Suprapubic skin (tissue), 4 donors: ENCODE measurements at regions not wholly inside any gene's neighbourhood (a gene's known extent, or its start where the extent isn't known, plus 50 kb on each side); places are given as distances from the start of the nearest gene placed in this dataset.
A peak's percentile ranks its signal among the peaks of the same experiment; 100 is the strongest.

ENCODE experiments used
- DNase-seq, 2 donors: peaks; one replicate each; pipeline ENCODE4 v3.0.0-alpha.2; 2019; ENCODE audit warnings: low spot score in 2 of 2
- H3K27ac ChIP-seq: fragments of 200-600 bp; sonication (generic); one replicate; pipeline ENCODE4 v1.5.1; 2019
- H3K27me3 ChIP-seq: fragments of 200-600 bp; sonication (generic); one replicate; pipeline ENCODE4 v1.5.1; 2019
- H3K36me3 ChIP-seq: fragments of 200-600 bp; sonication (generic); one replicate; pipeline ENCODE4 v1.5.1; 2019
- H3K4me1 ChIP-seq: fragments of 200-600 bp; sonication (generic); one replicate; pipeline ENCODE4 v1.5.1; 2019
- H3K4me3 ChIP-seq: fragments of 200-600 bp; sonication (generic); one replicate; pipeline ENCODE4 v1.5.1; 2019; ENCODE audit warnings: mild to moderate bottlenecking
- H3K9me3 ChIP-seq: fragments of 200-600 bp; sonication (generic); one replicate; pipeline ENCODE4 v1.5.1; 2019
- CTCF ChIP-seq, 2 donors: fragments of 200-600 bp in 1 of 2; fragments of 450-650 bp in 1 of 2; sonication (generic) in 1 of 2; IDR thresholded peaks; one replicate each; pipeline ENCODE4 v1.5.1; 2016 to 2019; ENCODE audit warnings: antibody characterized with exemption in 2 of 2, mild to moderate bottlenecking in 1 of 2, moderate library complexity in 1 of 2
- EP300 ChIP-seq: sonication (generic); formaldehyde crosslinking; IDR thresholded peaks from one replicate; pipeline ENCODE4 v1.6.1; 2017; ENCODE audit warnings: antibody characterized with exemption
- POLR2A ChIP-seq, 2 donors: fragments of 450-650 bp; IDR thresholded peaks; one replicate each; pipeline ENCODE4 v1.6.1; 2017; ENCODE audit warnings: antibody characterized with exemption in 2 of 2, mild to moderate bottlenecking in 2 of 2, moderate library complexity in 2 of 2
- POLR2AphosphoS5 ChIP-seq, 3 donors: sonication (generic); formaldehyde crosslinking; IDR thresholded peaks; one replicate each; pipeline ENCODE4 v1.6.1; 2017; ENCODE audit warnings: antibody characterized with exemption in 3 of 3
- WGBS: methylation state at CpG from one replicate; pipeline ENCODE4 v1.1.5; 2018; 5-methylcytosine and 5-hydroxymethylcytosine counted together

- no peaks in the 10 kb centered on the region for H3K9me3 ChIP-seq
- TF ChIP-seq POLR2AphosphoS5 (IDR thresholded peaks at IDR 0.05) (no peak), POLR2A (IDR thresholded peaks at IDR 0.05) (no peak), CTCF (IDR thresholded peaks at IDR 0.05) (no peak), EP300 (no peak)
- no peaks in the 10 kb centered on the region for H3K4me1 ChIP-seq
- H3K27me3 ChIP-seq: peaks cover 5% of the 10 kb centered on the region
- 89% methylated on average over 2 of the region's 2 CpGs for WGBS
- no peak overlapping the region for H3K4me3 ChIP-seq
- H3K27ac ChIP-seq: no peak overlapping the region
- DNase-seq: no peak
- H3K36me3 ChIP-seq: no peaks in the 10 kb centered on the region
These were observed 75.1 kb upstream of the PRKG1 start for GRCh38 chr10:50999163-50999562.

GRCh38 chr10:51000164-51000563 is 74.1 kb upstream of the PRKG1 start:
- TF ChIP-seq POLR2A (IDR thresholded peaks at IDR 0.05): no peak
- no peak for TF ChIP-seq EP300
- TF ChIP-seq CTCF (IDR thresholded peaks at IDR 0.05): no peak
- no peak for TF ChIP-seq POLR2AphosphoS5 (IDR thresholded peaks at IDR 0.05)
- DNase-seq: no peak
- H3K4me3 ChIP-seq: no peak overlapping the region
- H3K27me3 ChIP-seq: peaks cover 5% of the 10 kb centered on the region
- no peak overlapping the region for H3K27ac ChIP-seq
- no peaks in the 10 kb centered on the region for H3K36me3 ChIP-seq
- 72% methylated on average over 3 of the region's 3 CpGs for WGBS
- H3K9me3 ChIP-seq: no peaks in the 10 kb centered on the region
- H3K4me1 ChIP-seq: no peaks in the 10 kb centered on the region

GRCh38 chr10:51000976-51001375 is 73.3 kb upstream of the PRKG1 start:
- WGBS: 84% methylated on average over 2 of the region's 2 CpGs

GRCh38 chr10:51001587-51001986 is 72.7 kb upstream of the PRKG1 start:
- H3K27me3 ChIP-seq: peaks cover 5% of the 10 kb centered on the region
- 4% methylated on average over 1 of the region's 1 CpG for WGBS
- DNase-seq: no peak

More at GRCh38 chr10:51000976-51001375, 73.3 kb upstream of the PRKG1 start:
- H3K4me3 ChIP-seq: no peak overlapping the region
- H3K4me1 ChIP-seq: no peaks in the 10 kb centered on the region
- TF ChIP-seq POLR2AphosphoS5 (IDR thresholded peaks at IDR 0.05) (no peak), CTCF (IDR thresholded peaks at IDR 0.05) (no peak), POLR2A (IDR thresholded peaks at IDR 0.05) (no peak), EP300 (no peak)
- no peak overlapping the region for H3K27ac ChIP-seq
- no peaks in the 10 kb centered on the region for H3K9me3 ChIP-seq
- no peak for DNase-seq
- no peaks in the 10 kb centered on the region for H3K36me3 ChIP-seq
- peaks cover 5% of the 10 kb centered on the region for H3K27me3 ChIP-seq

GRCh38 chr10:51002469-51002868 is 71.8 kb upstream of the PRKG1 start:
- H3K4me1 ChIP-seq: no peaks in the 10 kb centered on the region
- 91% methylated on average over 1 of the region's 1 CpG for WGBS
- no peaks in the 10 kb centered on the region for H3K36me3 ChIP-seq
- no peak overlapping the region for H3K27ac ChIP-seq
- H3K9me3 ChIP-seq: no peaks in the 10 kb centered on the region
- peaks cover 5% of the 10 kb centered on the region for H3K27me3 ChIP-seq
- no peak for TF ChIP-seq EP300
- no peak for TF ChIP-seq CTCF (IDR thresholded peaks at IDR 0.05)
- TF ChIP-seq POLR2AphosphoS5 (IDR thresholded peaks at IDR 0.05): no peak
- no peak for TF ChIP-seq POLR2A (IDR thresholded peaks at IDR 0.05)
- no peak overlapping the region for H3K4me3 ChIP-seq
- DNase-seq: no peak

More at GRCh38 chr10:51001587-51001986, 72.7 kb upstream of the PRKG1 start:
- no peaks in the 10 kb centered on the region for H3K4me1 ChIP-seq
- TF ChIP-seq POLR2AphosphoS5 (IDR thresholded peaks at IDR 0.05): no peak
- peak; percentile 19 to 23 for TF ChIP-seq CTCF (IDR thresholded peaks at IDR 0.05)
- TF ChIP-seq EP300: no peak
- TF ChIP-seq POLR2A (IDR thresholded peaks at IDR 0.05): no peak
- H3K27ac ChIP-seq: no peak overlapping the region
- no peaks in the 10 kb centered on the region for H3K36me3 ChIP-seq
- H3K4me3 ChIP-seq: no peak overlapping the region
- no peaks in the 10 kb centered on the region for H3K9me3 ChIP-seq
